Esophagus muscularis mucosa (tissue), 4 donors: ENCODE measurements at regions not wholly inside any gene's neighbourhood (a gene's known extent, or its start where the extent isn't known, plus 50 kb on each side); places are given as distances from the start of the nearest gene placed in this dataset.

Source experiments
- EP300 ChIP-seq: sonication (generic); formaldehyde crosslinking; IDR thresholded peaks from one replicate; pipeline ENCODE4 v1.6.1; 2017; ENCODE audit warnings: antibody characterized with exemption
- POLR2A ChIP-seq: fragments of 450-650 bp; IDR thresholded peaks from one replicate; pipeline ENCODE4 v1.6.1; 2017; ENCODE audit warnings: antibody characterized with exemption, moderate library complexity, mild to moderate bottlenecking, low read depth
- POLR2AphosphoS5 ChIP-seq, 2 donors: sonication (generic); formaldehyde crosslinking; IDR thresholded peaks; one replicate each; pipeline ENCODE4 v1.6.1; 2017; ENCODE audit warnings: antibody characterized with exemption in 2 of 2
- TF ChIP-seq, protein P1 (sequence below), 3 experiments: fragments of 200-600 bp in 2 of 3; fragments of 450-650 bp in 1 of 3; sonication (generic) in 2 of 3; IDR thresholded peaks; one replicate each; pipeline ENCODE4 v1.5.1; 2017 to 2019; ENCODE audit warnings: antibody characterized with exemption in 3 of 3, mild to moderate bottlenecking in 2 of 3, moderate library complexity in 1 of 3

DNA sequence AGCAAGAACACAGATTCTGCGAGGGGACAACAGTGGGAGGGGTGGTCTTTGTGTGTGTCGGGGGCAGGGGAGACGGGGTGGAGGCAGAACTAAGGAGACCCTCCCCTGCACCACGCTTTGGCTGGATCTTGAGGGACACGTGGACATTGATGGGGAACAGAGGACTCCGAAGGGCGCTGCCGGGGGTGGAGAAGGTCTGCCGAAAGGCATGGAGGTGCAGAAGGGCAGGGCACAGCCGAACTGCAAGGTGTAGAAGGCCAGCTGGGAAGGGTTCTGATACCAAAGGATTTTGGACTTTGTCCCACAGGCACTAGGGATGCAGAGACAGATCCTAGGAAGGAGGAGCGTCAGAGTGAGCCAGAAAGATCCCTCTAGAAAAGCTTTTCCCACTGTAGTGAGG lies 107.7 kb upstream of the SYT13 start:
- TF ChIP-seq, protein P1, sequence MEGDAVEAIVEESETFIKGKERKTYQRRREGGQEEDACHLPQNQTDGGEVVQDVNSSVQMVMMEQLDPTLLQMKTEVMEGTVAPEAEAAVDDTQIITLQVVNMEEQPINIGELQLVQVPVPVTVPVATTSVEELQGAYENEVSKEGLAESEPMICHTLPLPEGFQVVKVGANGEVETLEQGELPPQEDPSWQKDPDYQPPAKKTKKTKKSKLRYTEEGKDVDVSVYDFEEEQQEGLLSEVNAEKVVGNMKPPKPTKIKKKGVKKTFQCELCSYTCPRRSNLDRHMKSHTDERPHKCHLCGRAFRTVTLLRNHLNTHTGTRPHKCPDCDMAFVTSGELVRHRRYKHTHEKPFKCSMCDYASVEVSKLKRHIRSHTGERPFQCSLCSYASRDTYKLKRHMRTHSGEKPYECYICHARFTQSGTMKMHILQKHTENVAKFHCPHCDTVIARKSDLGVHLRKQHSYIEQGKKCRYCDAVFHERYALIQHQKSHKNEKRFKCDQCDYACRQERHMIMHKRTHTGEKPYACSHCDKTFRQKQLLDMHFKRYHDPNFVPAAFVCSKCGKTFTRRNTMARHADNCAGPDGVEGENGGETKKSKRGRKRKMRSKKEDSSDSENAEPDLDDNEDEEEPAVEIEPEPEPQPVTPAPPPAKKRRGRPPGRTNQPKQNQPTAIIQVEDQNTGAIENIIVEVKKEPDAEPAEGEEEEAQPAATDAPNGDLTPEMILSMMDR (IDR thresholded peaks at IDR 0.05), result no peak
- TF ChIP-seq POLR2AphosphoS5 (IDR thresholded peaks at IDR 0.05) (no peak), POLR2A (no peak), EP300 (no peak)
